ENCODE measurements at regions not wholly inside any gene's neighbourhood (a gene's known extent, or its start where the extent isn't known, plus 50 kb on each side); places are given as distances from the start of the nearest gene placed in this dataset.

- TF ChIP-seq POLR2A (IDR thresholded peaks at IDR 0.05; ENCODE audit: low read length) (no peak), GATA1 (IDR thresholded peaks at IDR 0.05; ENCODE audit: low read depth, low read length) (no peak)
Measured at GRCh38 chr18:78602430-78602829, 377.2 kb upstream of the SALL3 start.

Measured in erythroblast (primary cell).